ENCODE measurements at regions not wholly inside any gene's neighbourhood (a gene's known extent, or its start where the extent isn't known, plus 50 kb on each side); places are given as distances from the start of the nearest gene placed in this dataset.
"Not testable (repeated sequence)": the region's sequence is repeated elsewhere in the genome, so short reads cannot be mapped to it uniquely, and the experiment has no call there.

DNA sequence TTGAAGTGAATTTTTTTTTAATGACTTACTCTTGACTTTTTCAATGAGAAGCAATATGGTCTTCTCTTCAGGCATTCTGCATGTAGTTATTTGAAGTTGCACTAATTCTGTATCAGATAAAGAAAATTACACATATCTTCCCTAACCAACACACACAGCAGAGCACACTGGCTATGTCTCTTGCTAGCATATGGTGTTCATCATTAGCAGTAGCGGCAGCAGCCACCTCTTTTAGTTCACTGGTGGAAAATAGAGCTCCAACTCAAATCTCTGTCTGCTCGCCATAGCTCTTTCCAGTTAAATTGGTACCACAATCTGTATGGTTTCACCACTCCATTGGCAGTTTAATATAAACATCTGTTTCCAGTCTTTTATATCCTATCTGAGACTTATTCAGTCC is 278.1 kb upstream of the ZEB2 start:
- WGBS, result 77% methylated on average over 2 of the region's 2 CpGs
- Histone ChIP-seq H3K4me3 (ENCODE audit: low read depth, low read length) (no peak overlapping the region), H3K27ac (ENCODE audit: low read depth) (no peak overlapping the region), H3K4me1 (ENCODE audit: insufficient read depth) (no peaks in the 10 kb centered on the region), H3K36me3 (ENCODE audit: insufficient read depth) (no peaks in the 10 kb centered on the region)
- DNase-seq (ENCODE audit: extremely low spot score), result no peak

- Histone ChIP-seq H3K4me1 (ENCODE audit: insufficient read depth) (no peaks in the 10 kb centered on the region), H3K4me3 (ENCODE audit: low read depth, low read length) (no peak overlapping the region), H3K36me3 (ENCODE audit: insufficient read depth) (no peaks in the 10 kb centered on the region), H3K27ac (ENCODE audit: low read depth) (no peak overlapping the region)
- WGBS, result 51% methylated on average over 3 of the region's 3 CpGs
- DNase-seq (ENCODE audit: extremely low spot score), result peak; percentile 26
These were observed 277.0 kb upstream of the ZEB2 start for GRCh38 chr2:144796936-144797335.

DNA sequence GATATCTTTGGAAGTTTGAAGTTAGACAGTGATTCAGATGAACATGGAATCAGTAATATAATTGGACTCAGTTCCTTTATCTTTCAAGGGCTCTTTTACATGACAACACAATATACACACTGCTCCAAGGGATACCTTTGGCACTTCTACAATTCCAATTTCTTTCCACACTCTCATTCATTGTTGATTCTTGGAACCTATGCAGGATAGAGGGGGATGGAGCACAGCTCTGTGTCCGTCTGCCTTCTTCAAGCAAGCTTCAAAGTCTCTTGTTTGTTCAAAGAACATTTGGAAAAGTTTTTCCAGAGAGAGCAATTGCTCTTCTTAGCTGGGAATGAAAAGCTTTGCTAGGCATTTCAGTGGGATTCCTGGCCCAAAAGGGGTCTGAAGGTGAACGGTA is 276.2 kb upstream of the ZEB2 start:
- Histone ChIP-seq H3K36me3 (ENCODE audit: insufficient read depth) (no peaks in the 10 kb centered on the region), H3K27ac (ENCODE audit: low read depth) (no peak overlapping the region), H3K4me1 (ENCODE audit: insufficient read depth) (no peaks in the 10 kb centered on the region), H3K4me3 (ENCODE audit: low read depth, low read length) (no peak overlapping the region)
- DNase-seq (ENCODE audit: extremely low spot score), result no peak
- 50% methylated on average over 2 of the region's 2 CpGs for WGBS

GRCh38 chr2:144785253-144785652 is 265.3 kb upstream of the ZEB2 start:
- no peak for DNase-seq (ENCODE audit: extremely low spot score)
- Histone ChIP-seq H3K27ac (ENCODE audit: low read depth) (no peak overlapping the region), H3K4me1 (ENCODE audit: insufficient read depth) (no peaks in the 10 kb centered on the region), H3K36me3 (ENCODE audit: insufficient read depth) (no peaks in the 10 kb centered on the region), H3K4me3 (ENCODE audit: low read depth, low read length) (no peak overlapping the region)
- WGBS, result 97% methylated on average over 5 of the region's 5 CpGs

DNA sequence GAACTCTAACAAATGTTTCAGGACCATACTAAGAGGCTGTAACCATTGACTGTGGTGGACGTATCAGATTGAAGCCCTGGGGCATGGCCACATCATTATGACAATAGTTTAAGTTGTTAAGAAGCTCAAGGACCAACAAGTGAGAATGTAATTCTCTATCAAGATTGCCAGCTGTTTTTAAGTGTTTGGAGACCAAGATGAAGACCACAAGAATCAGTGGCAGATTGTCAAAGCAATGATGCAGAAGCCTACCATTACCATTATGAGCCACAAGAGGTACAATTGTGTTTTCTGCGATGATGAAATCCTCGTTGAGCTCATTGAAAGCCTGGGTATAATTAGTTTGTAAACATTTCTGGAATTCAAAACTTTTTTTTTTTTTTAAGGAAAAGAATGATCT is 261.1 kb upstream of the ZEB2 start:
- H3K4me3 ChIP-seq (ENCODE audit: low read depth, low read length), result no peak overlapping the region
- WGBS, result 76% methylated on average over 3 of the region's 3 CpGs

DNA sequence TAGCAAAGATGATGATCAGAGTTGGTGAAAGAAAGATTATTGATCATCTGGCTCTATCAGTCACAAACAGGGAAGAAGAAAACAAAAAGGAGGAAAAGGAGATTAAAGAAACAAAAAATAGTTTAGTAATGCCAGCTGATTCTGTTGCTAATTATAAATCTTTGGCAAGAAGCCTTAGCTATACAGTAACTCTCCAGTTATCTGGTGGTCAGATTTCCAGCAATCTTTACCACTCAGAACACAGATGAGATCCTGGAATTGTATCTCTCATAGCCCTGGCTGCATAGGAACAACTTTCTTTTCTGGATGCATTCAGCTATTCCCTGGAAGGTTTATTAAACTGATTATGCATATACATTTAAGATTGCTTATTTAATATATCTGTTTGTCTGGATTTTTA is 256.8 kb upstream of the ZEB2 start:
- H3K4me1 ChIP-seq (ENCODE audit: insufficient read depth), result no peaks in the 10 kb centered on the region
- no peaks in the 10 kb centered on the region for H3K36me3 ChIP-seq (ENCODE audit: insufficient read depth)
- no peak overlapping the region for H3K27ac ChIP-seq (ENCODE audit: low read depth)
- no peak overlapping the region for H3K4me3 ChIP-seq (ENCODE audit: low read depth, low read length)
- DNase-seq (ENCODE audit: extremely low spot score), result no peak

More for the DNA sequence above, 261.1 kb upstream of the ZEB2 start:
- no peaks in the 10 kb centered on the region for H3K4me1 ChIP-seq (ENCODE audit: insufficient read depth)
- H3K27ac ChIP-seq (ENCODE audit: low read depth), result no peak overlapping the region
- no peaks in the 10 kb centered on the region for H3K36me3 ChIP-seq (ENCODE audit: insufficient read depth)
- no peak for DNase-seq (ENCODE audit: extremely low spot score)

DNA sequence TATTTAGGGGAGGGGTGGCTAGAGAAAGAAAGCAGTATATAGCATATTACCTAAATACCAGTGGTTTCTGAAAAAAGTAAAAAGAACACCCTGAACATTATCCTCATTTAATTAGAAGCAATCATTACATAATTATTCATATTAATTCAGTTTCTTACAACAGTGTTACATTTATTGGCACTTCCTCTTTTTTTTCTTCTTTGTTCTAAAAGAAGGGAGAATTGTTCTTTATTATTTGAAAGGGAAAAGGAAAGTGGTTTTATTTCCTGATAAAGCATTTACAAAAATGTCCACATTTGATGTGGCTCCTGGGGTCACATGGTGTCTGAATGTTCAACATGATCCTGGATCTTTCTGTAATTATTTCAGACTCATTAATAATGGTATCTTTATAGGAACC is 254.9 kb upstream of the ZEB2 start:
- no peak overlapping the region for H3K27ac ChIP-seq (ENCODE audit: low read depth)
- H3K36me3 ChIP-seq (ENCODE audit: insufficient read depth), result no peaks in the 10 kb centered on the region
- no peaks in the 10 kb centered on the region for H3K4me1 ChIP-seq (ENCODE audit: insufficient read depth)
- DNase-seq (ENCODE audit: extremely low spot score), result no peak
- no peak overlapping the region for H3K4me3 ChIP-seq (ENCODE audit: low read depth, low read length)

DNA sequence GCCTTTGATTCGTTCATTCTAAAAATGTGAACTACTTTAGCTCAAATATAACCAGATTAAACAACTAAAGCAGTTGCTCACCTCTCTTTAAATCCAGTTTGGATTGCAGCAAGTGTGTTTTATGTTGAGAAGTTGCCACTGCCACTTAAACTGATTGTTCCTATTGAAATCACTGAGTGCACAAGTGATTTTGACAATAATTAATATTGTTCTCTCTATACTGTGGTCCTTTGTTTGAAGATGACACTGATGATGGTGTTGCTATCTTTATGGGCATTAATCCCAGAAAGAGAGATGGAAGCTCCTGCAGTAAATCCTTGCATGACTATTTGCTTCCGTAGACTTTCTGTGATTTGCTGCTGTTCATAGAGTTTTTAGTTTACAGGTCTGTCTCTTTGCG is 251.4 kb upstream of the ZEB2 start:
- Histone ChIP-seq H3K27ac (ENCODE audit: low read depth) (no peak overlapping the region), H3K4me3 (ENCODE audit: low read depth, low read length) (no peak overlapping the region), H3K4me1 (ENCODE audit: insufficient read depth) (no peaks in the 10 kb centered on the region), H3K36me3 (ENCODE audit: insufficient read depth) (no peaks in the 10 kb centered on the region)
- 89% methylated on average over 3 of the region's 3 CpGs for WGBS
- no peak for DNase-seq (ENCODE audit: extremely low spot score)

- H3K27ac ChIP-seq (ENCODE audit: low read depth), result no peak overlapping the region
- H3K4me1 ChIP-seq (ENCODE audit: insufficient read depth), result no peaks in the 10 kb centered on the region
- DNase-seq (ENCODE audit: extremely low spot score), result no peak
- 90% methylated on average over 6 of the region's 6 CpGs for WGBS
- H3K36me3 ChIP-seq (ENCODE audit: insufficient read depth), result no peaks in the 10 kb centered on the region
- no peak overlapping the region for H3K4me3 ChIP-seq (ENCODE audit: low read depth, low read length)
These were observed 250.8 kb upstream of the ZEB2 start for GRCh38 chr2:144770616-144771230.

- not testable (repeated sequence) for H3K36me3 ChIP-seq (ENCODE audit: insufficient read depth); H3K4me1 ChIP-seq (ENCODE audit: insufficient read depth); H3K27ac ChIP-seq (ENCODE audit: low read depth); H3K4me3 ChIP-seq (ENCODE audit: low read depth, low read length); DNase-seq (ENCODE audit: extremely low spot score)
- WGBS, result 94% methylated on average over 2 of the region's 2 CpGs
These were observed 241.0 kb upstream of the ZEB2 start for GRCh38 chr2:144760939-144761338.

DNA sequence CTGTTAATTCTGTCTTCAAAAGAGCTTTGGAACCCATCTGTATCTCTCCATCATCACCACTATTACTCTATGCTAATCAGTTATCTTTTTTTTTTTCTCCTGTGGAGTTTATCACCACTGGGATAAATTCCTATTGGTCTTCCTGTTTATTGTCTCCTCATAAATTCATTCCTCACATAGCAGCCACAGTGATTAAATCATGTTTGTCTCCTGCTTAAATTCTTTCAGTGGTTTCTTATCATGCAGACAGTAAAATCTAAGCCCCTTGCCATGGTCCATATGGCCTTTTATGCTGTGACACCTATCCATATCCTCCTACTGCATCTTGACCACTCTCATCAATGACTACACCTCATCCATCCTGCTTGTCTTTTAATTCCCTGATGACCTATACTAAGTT is 239.8 kb upstream of the ZEB2 start:
- H3K4me3 ChIP-seq (ENCODE audit: low read depth, low read length), result no peak overlapping the region
- no peak for DNase-seq (ENCODE audit: extremely low spot score)
- no peaks in the 10 kb centered on the region for H3K36me3 ChIP-seq (ENCODE audit: insufficient read depth)
- H3K4me1 ChIP-seq (ENCODE audit: insufficient read depth), result no peaks in the 10 kb centered on the region
- no peak overlapping the region for H3K27ac ChIP-seq (ENCODE audit: low read depth)

GRCh38 chr2:144758196-144758595 is 238.3 kb upstream of the ZEB2 start:
- not testable (repeated sequence) for H3K4me1 ChIP-seq (ENCODE audit: insufficient read depth); H3K36me3 ChIP-seq (ENCODE audit: insufficient read depth); H3K4me3 ChIP-seq (ENCODE audit: low read depth, low read length); DNase-seq (ENCODE audit: extremely low spot score); H3K27ac ChIP-seq (ENCODE audit: low read depth)

- 38% methylated on average over 3 of the region's 3 CpGs for WGBS
- no peak for DNase-seq (ENCODE audit: extremely low spot score)
- Histone ChIP-seq H3K27ac (ENCODE audit: low read depth) (no peak overlapping the region), H3K4me3 (ENCODE audit: low read depth, low read length) (no peak overlapping the region), H3K36me3 (ENCODE audit: insufficient read depth) (no peaks in the 10 kb centered on the region), H3K4me1 (ENCODE audit: insufficient read depth) (no peaks in the 10 kb centered on the region)
These were observed 233.5 kb upstream of the ZEB2 start for GRCh38 chr2:144753416-144753815.

- Histone ChIP-seq H3K36me3 (ENCODE audit: insufficient read depth) (no peaks in the 10 kb centered on the region), H3K4me3 (ENCODE audit: low read depth, low read length) (no peak overlapping the region), H3K4me1 (ENCODE audit: insufficient read depth) (no peaks in the 10 kb centered on the region), H3K27ac (ENCODE audit: low read depth) (no peak overlapping the region)
- WGBS, result 97% methylated on average over 3 of the region's 3 CpGs
- DNase-seq (ENCODE audit: extremely low spot score), result no peak
These were observed 231.4 kb upstream of the ZEB2 start for GRCh38 chr2:144751142-144751905.

- no peak overlapping the region for H3K27ac ChIP-seq (ENCODE audit: low read depth)
- DNase-seq (ENCODE audit: extremely low spot score), result no peak
- H3K36me3 ChIP-seq (ENCODE audit: insufficient read depth), result no peaks in the 10 kb centered on the region
- H3K4me3 ChIP-seq (ENCODE audit: low read depth, low read length), result no peak overlapping the region
- WGBS, result 91% methylated on average over 1 of the region's 1 CpG
- H3K4me1 ChIP-seq (ENCODE audit: insufficient read depth), result no peaks in the 10 kb centered on the region
These were observed 229.3 kb upstream of the ZEB2 start for GRCh38 chr2:144749188-144749587.
